ENCODE measurements at regions not wholly inside any gene's neighbourhood (a gene's known extent, or its start where the extent isn't known, plus 50 kb on each side); places are given as distances from the start of the nearest gene placed in this dataset.
"Not testable (repeated sequence)": the region's sequence is repeated elsewhere in the genome, so short reads cannot be mapped to it uniquely, and the experiment has no call there.

DNA sequence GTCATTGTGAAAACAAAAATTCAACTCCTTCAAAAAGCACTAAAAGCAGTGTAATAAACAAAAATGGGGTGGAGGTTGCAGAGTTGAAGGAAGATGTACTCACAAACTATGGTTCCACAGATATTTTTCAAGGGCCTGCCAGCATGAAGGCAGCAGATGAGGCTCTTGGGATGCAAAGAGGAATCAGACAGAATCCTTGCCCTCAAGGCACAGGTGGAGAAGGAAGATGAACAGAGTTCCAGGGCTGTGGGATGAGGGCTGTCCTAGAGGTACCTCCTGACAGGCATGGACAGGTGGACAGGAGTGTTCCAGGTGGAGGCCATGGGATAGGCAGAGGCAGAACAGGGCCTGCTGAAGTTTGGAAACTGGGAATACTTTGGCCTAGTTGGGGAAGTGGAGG lies 140.5 kb upstream of the ANKH start:
- DNase-seq = no peak

- no peak for DNase-seq
Measured at GRCh38 chr5:15010936-15011335, 139.4 kb upstream of the ANKH start.

GRCh38 chr5:15009420-15009819 lies 137.8 kb upstream of the ANKH start:
- no peak for DNase-seq

- no peak for DNase-seq
Measured at GRCh38 chr5:15008921-15009320, 137.3 kb upstream of the ANKH start.

- DNase-seq = no peak
Measured at GRCh38 chr5:15008476-15008875, 136.9 kb upstream of the ANKH start.

GRCh38 chr5:15007646-15008045 lies 136.1 kb upstream of the ANKH start:
- DNase-seq = no peak

DNA sequence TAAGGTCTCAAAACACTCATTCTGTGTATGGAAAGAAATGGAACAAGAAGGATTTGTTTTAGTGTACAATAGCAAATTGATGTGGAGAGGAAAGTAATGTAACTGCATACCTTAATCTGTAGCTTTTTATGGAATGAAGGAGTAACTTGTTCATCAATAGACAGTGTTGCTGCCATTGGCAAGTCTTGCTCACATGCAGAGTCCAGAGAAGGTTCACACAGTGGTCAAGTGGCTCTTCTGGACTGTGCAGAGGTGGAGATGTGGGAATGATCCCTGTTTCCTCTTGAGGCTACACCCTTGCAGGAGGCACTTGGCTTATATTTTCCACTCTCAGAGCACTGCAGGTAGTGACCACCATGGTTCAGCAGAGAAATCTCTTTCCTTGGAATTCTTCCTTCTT lies 132.9 kb upstream of the ANKH start:
- no peak for DNase-seq

GRCh38 chr5:15003511-15003920 lies 131.9 kb upstream of the ANKH start:
- DNase-seq = peak; percentile 53

DNA sequence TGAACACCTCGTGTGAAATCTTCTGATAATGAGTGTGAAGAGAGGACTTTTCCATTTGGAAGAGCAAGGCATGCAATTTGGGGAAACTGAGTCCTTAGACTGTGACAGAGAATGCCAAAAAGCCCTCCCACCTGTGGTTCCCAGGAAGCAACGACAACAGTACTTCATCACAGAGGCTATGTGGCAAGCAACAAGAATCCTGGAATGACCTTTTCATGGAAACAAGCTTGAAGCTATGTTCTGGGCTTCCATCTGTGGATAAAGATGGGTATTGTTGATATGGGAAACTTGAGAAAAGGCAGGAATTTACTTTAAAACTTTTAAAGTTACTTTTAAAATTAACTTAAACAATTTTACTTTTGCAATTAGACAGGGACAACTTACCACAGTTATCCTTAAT lies 131.2 kb upstream of the ANKH start:
- no peak for DNase-seq

GRCh38 chr5:15002173-15002572 lies 130.6 kb upstream of the ANKH start:
- DNase-seq = no peak

DNA sequence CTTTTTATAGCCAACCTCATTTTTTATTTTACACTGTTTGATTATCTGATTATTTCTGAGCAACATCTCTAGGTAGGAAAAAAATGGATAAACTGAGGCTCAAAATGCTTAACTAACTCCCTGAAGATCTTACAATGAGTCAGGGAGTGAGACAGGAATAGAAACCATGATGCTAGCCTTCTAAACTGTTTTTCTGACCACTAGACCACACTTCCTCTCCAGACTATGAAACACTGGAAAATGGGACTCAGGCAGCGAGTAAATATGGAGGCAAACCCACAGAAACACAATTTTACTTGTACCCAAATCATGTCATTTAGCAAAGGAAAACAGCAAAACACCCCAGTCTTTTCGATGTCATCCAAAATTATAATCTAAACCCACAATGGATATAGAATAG lies 129.9 kb upstream of the ANKH start:
- no peak for DNase-seq

DNA sequence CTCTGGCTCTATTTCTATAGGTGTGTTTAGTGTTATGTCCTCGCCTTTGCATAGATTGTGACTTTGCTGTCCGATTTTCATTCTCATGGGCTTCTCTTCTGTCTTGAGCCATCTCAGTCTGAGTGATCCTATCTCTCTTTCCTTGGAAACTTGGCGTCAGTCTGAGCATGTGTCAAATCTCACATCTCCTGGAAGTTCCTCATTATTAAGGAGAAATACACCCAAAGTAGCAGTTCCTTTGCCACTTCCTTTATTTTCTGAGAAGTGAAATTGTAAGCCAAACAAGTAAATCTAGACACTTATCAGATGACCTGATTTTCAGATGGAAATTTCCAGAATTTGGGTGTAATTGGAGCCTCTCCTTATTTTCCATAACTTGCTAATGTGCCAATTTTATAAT lies 126.9 kb upstream of the ANKH start:
- DNase-seq = no peak

- DNase-seq = no peak
Measured at GRCh38 chr5:14996997-14997396, 125.4 kb upstream of the ANKH start.

GRCh38 chr5:14995229-14995628 lies 123.7 kb upstream of the ANKH start:
- no peak for DNase-seq

- DNase-seq = not testable (repeated sequence)
Measured at GRCh38 chr5:14993459-14994133, 122.0 kb upstream of the ANKH start.

GRCh38 chr5:14992751-14993458 lies 121.3 kb upstream of the ANKH start:
- DNase-seq = peak; percentile 44

GRCh38 chr5:14988223-14988622 lies 116.6 kb upstream of the ANKH start:
- DNase-seq = no peak

- DNase-seq = no peak
Measured at GRCh38 chr5:14986413-14986812, 114.8 kb upstream of the ANKH start.

DNA sequence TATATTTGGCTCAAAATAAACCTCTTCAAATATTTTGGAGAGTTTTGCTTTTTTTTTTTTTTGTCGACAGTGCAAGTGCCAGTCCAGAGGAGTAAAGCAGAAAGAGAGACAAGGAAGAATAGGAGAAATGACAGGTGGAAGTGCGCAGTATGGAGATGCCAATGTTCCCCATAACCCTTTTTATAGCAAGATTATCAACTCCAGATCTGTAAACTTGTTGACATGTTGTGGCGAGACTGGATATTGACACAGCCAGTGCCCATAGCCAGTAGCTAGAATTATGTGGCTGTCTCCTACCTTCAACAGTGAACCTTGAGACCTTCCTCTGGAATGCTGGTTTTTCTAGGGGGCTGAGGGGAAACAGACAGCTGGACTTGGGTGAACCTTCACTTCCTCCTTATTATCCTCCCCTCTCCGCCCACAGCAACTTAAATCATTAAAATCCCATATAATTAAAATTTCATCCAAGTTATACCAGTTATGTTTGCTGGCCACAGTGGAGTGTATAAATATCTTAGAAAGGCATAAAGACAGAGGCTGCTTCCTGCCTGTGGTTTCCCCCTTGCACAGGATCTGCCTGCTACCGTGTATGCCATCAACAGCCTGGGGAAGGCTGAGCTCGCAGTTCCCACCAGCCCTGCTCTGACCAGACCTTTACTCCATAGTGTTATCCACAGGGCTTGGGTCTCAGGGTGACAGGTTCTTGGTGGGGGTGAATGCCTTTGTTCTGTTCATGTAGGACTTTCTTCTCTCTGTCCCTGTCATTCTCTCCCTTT lies 112.3 kb upstream of the ANKH start:
- DNase-seq = peak; percentile 18

- DNase-seq = no peak
Measured at GRCh38 chr5:14980698-14981097, 109.1 kb upstream of the ANKH start.

DNA sequence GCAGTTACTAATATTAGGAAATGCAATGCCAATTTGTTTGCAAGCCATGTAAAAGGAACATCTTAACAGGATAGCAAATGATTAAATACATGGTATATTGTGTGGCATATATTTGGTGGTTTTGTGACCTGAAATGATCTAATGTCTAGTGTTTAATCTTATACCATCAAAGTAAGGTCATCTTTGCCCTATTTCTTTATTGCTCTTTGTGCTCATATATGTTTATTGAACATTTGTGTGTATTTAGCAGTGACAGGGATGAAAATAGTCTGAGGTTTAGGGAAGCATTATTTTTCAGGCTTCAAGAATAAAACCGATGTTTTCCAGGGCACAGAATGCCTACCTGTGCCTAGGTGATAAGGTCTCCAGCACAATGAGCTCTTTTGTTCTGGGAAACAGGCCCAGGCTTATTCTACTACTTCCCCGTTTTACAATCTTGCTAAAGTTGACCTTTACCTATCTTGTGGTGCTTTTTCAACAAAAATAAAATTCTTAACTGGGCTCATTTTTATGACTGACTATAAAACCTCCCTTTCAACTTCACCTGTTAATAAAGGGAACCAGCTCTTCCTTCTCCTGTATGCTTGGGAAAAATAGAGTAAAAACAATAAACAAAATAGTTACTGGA lies 105.6 kb upstream of the ANKH start:
- DNase-seq = no peak

GRCh38 chr5:14976486-14976885 lies 104.9 kb upstream of the ANKH start:
- no peak for DNase-seq

DNA sequence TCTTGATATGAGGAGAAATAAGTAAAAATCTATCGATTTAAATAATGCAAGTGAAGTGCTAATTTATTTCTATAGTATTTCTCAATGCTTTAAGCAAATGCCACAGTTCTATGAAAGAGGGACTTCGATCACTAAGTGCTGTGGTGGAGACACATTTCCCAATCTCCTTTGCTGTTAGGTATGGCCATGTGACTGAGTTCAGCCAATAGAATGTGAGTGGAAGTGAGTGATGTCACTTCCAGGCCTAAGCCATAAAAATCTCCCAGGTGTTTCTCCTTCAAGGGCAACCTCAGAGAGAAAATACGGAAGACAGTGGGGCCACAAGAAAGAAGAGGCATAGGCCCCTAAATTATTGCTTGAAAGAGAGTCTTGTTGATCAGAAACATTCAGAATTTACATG lies 100.3 kb upstream of the ANKH start:
- no peak for DNase-seq

DNA sequence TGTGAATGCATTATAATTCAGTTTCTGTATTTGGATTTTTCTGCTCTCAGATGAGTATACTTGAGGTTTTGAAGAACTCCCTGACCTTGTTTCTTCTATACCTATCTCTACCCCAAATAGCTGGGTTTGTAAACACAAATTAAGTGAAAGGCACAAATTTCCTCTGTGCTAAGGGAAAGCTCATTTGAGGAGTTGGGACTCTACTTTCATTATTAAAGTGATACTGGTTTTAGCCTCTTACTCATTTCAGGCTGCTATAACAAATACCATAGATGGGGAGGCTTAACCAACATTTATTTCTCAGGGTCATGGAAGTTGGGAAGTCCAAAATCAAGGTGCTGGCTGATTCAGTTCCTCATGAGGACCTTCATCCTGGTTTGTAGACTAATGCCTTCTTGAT lies 97.2 kb upstream of the ANKH start:
- DNase-seq = no peak
